ENCODE measurements at regions not wholly inside any gene's neighbourhood (a gene's known extent, or its start where the extent isn't known, plus 50 kb on each side); places are given as distances from the start of the nearest gene placed in this dataset.

GRCh38 chr9:106693558-106693957 is 169.4 kb upstream of the ZNF462 start:
- no peak overlapping the region for H3K4me3 ChIP-seq (ENCODE audit: low read length)
- no peak for DNase-seq (ENCODE audit: low read depth, low spot score)

- H3K4me3 ChIP-seq (ENCODE audit: low read length), result no peak overlapping the region
- no peak for DNase-seq (ENCODE audit: low read depth, low spot score)
These were observed 166.2 kb upstream of the ZNF462 start for GRCh38 chr9:106696804-106697203.

GRCh38 chr9:106697390-106697749 is 165.6 kb upstream of the ZNF462 start:
- H3K4me3 ChIP-seq (ENCODE audit: low read length), result no peak overlapping the region
- DNase-seq (ENCODE audit: low read depth, low spot score), result no peak

- no peak overlapping the region for H3K4me3 ChIP-seq (ENCODE audit: low read length)
- no peak for DNase-seq (ENCODE audit: low read depth, low spot score)
These were observed 165.0 kb upstream of the ZNF462 start for GRCh38 chr9:106697750-106698502.

GRCh38 chr9:106700676-106701075 is 162.3 kb upstream of the ZNF462 start:
- no peak overlapping the region for H3K4me3 ChIP-seq (ENCODE audit: low read length)
- no peak for DNase-seq (ENCODE audit: low read depth, low spot score)

GRCh38 chr9:106701611-106702010 is 161.4 kb upstream of the ZNF462 start:
- no peak for DNase-seq (ENCODE audit: low read depth, low spot score)
- H3K4me3 ChIP-seq (ENCODE audit: low read length), result no peak overlapping the region

- DNase-seq (ENCODE audit: low read depth, low spot score), result no peak
- no peak overlapping the region for H3K4me3 ChIP-seq (ENCODE audit: low read length)
These were observed 158.8 kb upstream of the ZNF462 start for GRCh38 chr9:106704056-106704615.

GRCh38 chr9:106707291-106707690 is 155.7 kb upstream of the ZNF462 start:
- no peak overlapping the region for H3K4me3 ChIP-seq (ENCODE audit: low read length)
- no peak for DNase-seq (ENCODE audit: low read depth, low spot score)

- H3K4me3 ChIP-seq (ENCODE audit: low read length), result no peak overlapping the region
- DNase-seq (ENCODE audit: low read depth, low spot score), result no peak
These were observed 155.1 kb upstream of the ZNF462 start for GRCh38 chr9:106707738-106708474.

GRCh38 chr9:106708475-106709146 is 154.4 kb upstream of the ZNF462 start:
- H3K4me3 ChIP-seq (ENCODE audit: low read length), result no peak overlapping the region
- no peak for DNase-seq (ENCODE audit: low read depth, low spot score)

GRCh38 chr9:106712279-106712678 is 150.7 kb upstream of the ZNF462 start:
- no peak for DNase-seq (ENCODE audit: low read depth, low spot score)
- H3K4me3 ChIP-seq (ENCODE audit: low read length), result no peak overlapping the region

GRCh38 chr9:106713206-106713605 is 149.8 kb upstream of the ZNF462 start:
- H3K4me3 ChIP-seq (ENCODE audit: low read length), result no peak overlapping the region
- no peak for DNase-seq (ENCODE audit: low read depth, low spot score)

GRCh38 chr9:106716820-106717219 is 146.1 kb upstream of the ZNF462 start:
- DNase-seq (ENCODE audit: low read depth, low spot score), result no peak

GRCh38 chr9:106717686-106718085 is 145.3 kb upstream of the ZNF462 start:
- H3K4me3 ChIP-seq (ENCODE audit: low read length), result no peak overlapping the region
- DNase-seq (ENCODE audit: low read depth, low spot score), result no peak

More at GRCh38 chr9:106716820-106717219, 146.1 kb upstream of the ZNF462 start:
- no peak overlapping the region for H3K4me3 ChIP-seq (ENCODE audit: low read length)

- no peak for DNase-seq (ENCODE audit: low read depth, low spot score)
- H3K4me3 ChIP-seq (ENCODE audit: low read length), result no peak overlapping the region
These were observed 144.0 kb upstream of the ZNF462 start for GRCh38 chr9:106718936-106719335.

GRCh38 chr9:106722051-106722753 is 140.8 kb upstream of the ZNF462 start:
- DNase-seq (ENCODE audit: low read depth, low spot score), result no peak
- no peak overlapping the region for H3K4me3 ChIP-seq (ENCODE audit: low read length)

- no peak overlapping the region for H3K4me3 ChIP-seq (ENCODE audit: low read length)
These were observed 139.0 kb upstream of the ZNF462 start for GRCh38 chr9:106723926-106724325.

GRCh38 chr9:106724566-106724965 is 138.4 kb upstream of the ZNF462 start:
- no peak for DNase-seq (ENCODE audit: low read depth, low spot score)
- H3K4me3 ChIP-seq (ENCODE audit: low read length), result no peak overlapping the region

More at GRCh38 chr9:106723926-106724325, 139.0 kb upstream of the ZNF462 start:
- DNase-seq (ENCODE audit: low read depth, low spot score), result no peak

GRCh38 chr9:106726070-106726815 is 136.7 kb upstream of the ZNF462 start:
- H3K4me3 ChIP-seq (ENCODE audit: low read length), result no peak overlapping the region
- no peak for DNase-seq (ENCODE audit: low read depth, low spot score)
